ENCODE measurements at regions not wholly inside any gene's neighbourhood (a gene's known extent, or its start where the extent isn't known, plus 50 kb on each side); places are given as distances from the start of the nearest gene placed in this dataset.
A peak's percentile ranks its signal among the peaks of the same experiment; 100 is the strongest.
"Not testable (repeated sequence)": the region's sequence is repeated elsewhere in the genome, so short reads cannot be mapped to it uniquely, and the experiment has no call there.

DNA sequence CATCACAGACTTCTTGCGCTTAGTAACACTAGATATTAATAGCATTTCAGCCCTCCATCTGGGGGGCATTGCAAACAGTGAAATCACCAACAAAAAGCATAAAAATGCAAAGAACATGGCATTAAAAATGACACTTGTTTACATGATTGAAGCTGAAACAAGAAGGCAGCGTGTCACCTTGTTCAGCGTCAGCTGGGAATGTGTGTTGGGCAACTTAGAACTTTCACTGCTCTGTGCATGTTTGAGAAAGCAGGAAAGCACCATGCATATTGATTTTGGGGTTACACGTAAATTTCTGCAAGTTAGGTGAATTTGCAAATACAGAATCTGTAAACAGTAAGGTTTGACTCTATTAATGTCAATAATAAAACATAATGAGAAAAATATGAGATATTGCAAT is 162.9 kb downstream of the SOX4 start:
- H3K36me3 ChIP-seq (ENCODE audit: insufficient read depth, low read length): peaks cover 28% of the 10 kb centered on the region
- H3K9ac ChIP-seq (ENCODE audit: low read depth, low read length): no peak overlapping the region
- no peaks in the 10 kb centered on the region for H3K9me3 ChIP-seq (ENCODE audit: insufficient read depth, low read depth, low read length)
- H3K27ac ChIP-seq (ENCODE audit: low read depth, low read length): no peak overlapping the region
- 95% methylated on average over 4 of the region's 4 CpGs for WGBS
- H3K27me3 ChIP-seq (ENCODE audit: insufficient read depth, low read length): no peaks in the 10 kb centered on the region
- no peak overlapping the region for H3K4me3 ChIP-seq (ENCODE audit: low read length)
- H3K4me1 ChIP-seq (ENCODE audit: insufficient read depth, low read length): peaks cover 29% of the 10 kb centered on the region

DNA sequence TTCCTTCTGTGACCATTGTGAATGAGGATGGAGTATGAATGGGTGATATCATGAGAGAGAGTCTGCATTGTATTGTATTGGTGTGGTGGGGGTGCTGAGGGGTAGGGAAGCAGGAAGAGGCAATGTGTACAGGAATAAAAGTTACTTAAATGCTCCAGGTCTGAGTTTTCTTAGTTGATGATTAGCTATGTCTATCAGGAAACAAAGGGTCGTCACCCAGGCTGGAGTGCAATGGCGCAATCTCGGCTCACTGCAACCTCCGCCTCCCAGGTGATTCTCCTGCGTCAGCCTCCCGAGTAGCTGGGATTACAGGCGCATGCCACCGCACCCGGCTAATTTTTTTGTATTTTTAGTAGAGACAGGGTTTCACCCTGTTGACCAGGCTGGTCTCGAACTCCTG is 163.8 kb downstream of the SOX4 start:
- H3K4me1 ChIP-seq (ENCODE audit: insufficient read depth, low read length): peaks cover 20% of the 10 kb centered on the region
- H3K9ac ChIP-seq (ENCODE audit: low read depth, low read length); H3K4me3 ChIP-seq (ENCODE audit: low read length); H3K27ac ChIP-seq (ENCODE audit: low read depth, low read length); H3K9me3 ChIP-seq (ENCODE audit: insufficient read depth, low read depth, low read length); H3K27me3 ChIP-seq (ENCODE audit: insufficient read depth, low read length): not testable (repeated sequence)
- 98% methylated on average over 10 of the region's 10 CpGs for WGBS
- peaks cover 36% of the 10 kb centered on the region for H3K36me3 ChIP-seq (ENCODE audit: insufficient read depth, low read length)

DNA sequence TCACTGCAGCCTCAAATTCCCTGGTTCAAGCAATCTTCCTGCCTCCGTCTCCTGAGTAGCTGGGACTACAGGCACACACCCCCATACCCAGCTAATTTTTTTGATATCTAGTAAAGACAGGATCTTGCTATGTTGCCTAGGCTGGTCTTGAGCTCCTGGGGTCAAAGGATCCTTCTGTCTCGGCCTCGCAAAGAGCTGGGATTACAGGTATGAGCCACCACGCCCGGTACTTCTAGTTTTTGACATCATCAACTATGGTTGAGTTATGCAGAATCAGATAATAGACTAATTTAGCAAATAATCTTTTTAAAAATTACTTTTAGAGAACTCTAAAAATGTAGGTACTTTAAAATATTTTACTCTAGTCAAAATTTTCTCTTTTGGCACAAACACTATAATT is 166.2 kb downstream of the SOX4 start:
- Histone ChIP-seq H3K4me1 (ENCODE audit: insufficient read depth, low read length) (peaks cover 4% of the 10 kb centered on the region; the same call in 1 of the 2 replicates), H3K27ac (ENCODE audit: low read depth, low read length) (no peak overlapping the region), H3K36me3 (ENCODE audit: insufficient read depth, low read length) (peaks cover 36% of the 10 kb centered on the region), H3K9ac (ENCODE audit: low read depth, low read length) (no peak overlapping the region), H3K9me3 (ENCODE audit: insufficient read depth, low read depth, low read length) (no peaks in the 10 kb centered on the region), H3K4me3 (ENCODE audit: low read length) (no peak overlapping the region), H3K27me3 (ENCODE audit: insufficient read depth, low read length) (no peaks in the 10 kb centered on the region)
- WGBS: 100% methylated on average over 5 of the region's 5 CpGs

DNA sequence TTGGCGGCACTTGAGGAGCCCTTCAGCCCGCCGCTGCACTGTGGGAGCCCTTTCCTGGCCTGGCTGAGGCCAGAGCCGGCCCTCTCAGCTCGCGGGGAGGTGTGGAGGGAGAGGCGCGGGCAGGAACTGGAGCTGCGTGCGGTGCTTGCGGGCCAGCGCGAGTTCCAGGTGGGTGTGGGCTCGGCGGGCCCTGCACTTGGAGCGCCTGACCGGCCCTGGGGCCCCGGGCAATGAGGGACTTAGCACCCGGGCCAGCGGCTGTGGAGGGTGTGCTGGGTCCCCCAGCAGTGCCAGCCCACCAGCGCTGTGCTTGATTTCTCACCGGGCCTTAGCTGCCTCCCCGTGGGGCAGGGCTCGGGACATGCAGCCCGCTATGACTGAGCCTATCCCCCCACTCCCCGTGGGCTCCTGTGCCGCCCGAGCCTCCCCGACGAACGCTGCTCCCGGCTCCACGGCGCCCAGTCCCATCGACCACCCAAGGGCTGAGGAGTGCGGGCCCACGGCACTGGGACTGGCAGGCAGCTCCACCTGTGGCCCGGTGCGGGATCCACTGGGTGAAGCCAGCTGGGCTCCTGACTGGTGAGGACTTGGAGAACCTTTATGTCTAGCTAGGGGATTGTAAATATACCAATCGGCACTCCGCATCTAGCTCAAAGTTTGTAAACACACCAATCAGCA is 167.6 kb downstream of the SOX4 start:
- not testable (repeated sequence) for H3K4me3 ChIP-seq (ENCODE audit: low read length); H3K27me3 ChIP-seq (ENCODE audit: insufficient read depth, low read length); H3K9ac ChIP-seq (ENCODE audit: low read depth, low read length); H3K27ac ChIP-seq (ENCODE audit: low read depth, low read length); H3K9me3 ChIP-seq (ENCODE audit: insufficient read depth, low read depth, low read length); H3K4me1 ChIP-seq (ENCODE audit: insufficient read depth, low read length)
- H3K36me3 ChIP-seq (ENCODE audit: insufficient read depth, low read length): peaks cover 30% of the 10 kb centered on the region
- 93% methylated on average over 41 of the region's 41 CpGs for WGBS

DNA sequence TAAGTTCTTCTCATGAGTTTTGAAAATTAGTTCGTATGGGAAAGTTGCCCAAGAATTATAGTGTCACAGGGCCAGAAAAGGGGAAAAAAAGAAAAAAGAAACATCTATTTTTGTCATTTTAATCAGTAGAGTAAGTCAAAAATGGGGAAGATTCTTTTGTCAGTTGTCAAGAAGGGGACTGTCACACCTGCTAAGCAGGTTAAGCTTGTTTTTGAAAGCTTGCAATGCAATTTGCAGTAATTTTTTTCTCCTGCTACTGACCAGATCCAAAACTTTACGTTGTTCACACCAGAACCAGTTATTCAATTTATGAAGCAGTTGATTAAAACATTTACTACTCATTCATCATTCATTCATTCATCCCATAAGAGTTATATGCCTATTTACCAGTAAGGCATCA is 171.4 kb downstream of the SOX4 start:
- H3K4me3 ChIP-seq (ENCODE audit: low read length): no peak overlapping the region
- H3K27me3 ChIP-seq (ENCODE audit: insufficient read depth, low read length): no peaks in the 10 kb centered on the region
- no peak overlapping the region for H3K27ac ChIP-seq (ENCODE audit: low read depth, low read length)
- H3K4me1 ChIP-seq (ENCODE audit: insufficient read depth, low read length): peaks cover 30% of the 10 kb centered on the region
- 90% methylated on average over 2 of the region's 2 CpGs for WGBS
- no peak overlapping the region for H3K9ac ChIP-seq (ENCODE audit: low read depth, low read length)
- H3K9me3 ChIP-seq (ENCODE audit: insufficient read depth, low read depth, low read length): no peaks in the 10 kb centered on the region
- H3K36me3 ChIP-seq (ENCODE audit: insufficient read depth, low read length): peaks cover 16% of the 10 kb centered on the region; the same call in 1 of the 2 replicates

DNA sequence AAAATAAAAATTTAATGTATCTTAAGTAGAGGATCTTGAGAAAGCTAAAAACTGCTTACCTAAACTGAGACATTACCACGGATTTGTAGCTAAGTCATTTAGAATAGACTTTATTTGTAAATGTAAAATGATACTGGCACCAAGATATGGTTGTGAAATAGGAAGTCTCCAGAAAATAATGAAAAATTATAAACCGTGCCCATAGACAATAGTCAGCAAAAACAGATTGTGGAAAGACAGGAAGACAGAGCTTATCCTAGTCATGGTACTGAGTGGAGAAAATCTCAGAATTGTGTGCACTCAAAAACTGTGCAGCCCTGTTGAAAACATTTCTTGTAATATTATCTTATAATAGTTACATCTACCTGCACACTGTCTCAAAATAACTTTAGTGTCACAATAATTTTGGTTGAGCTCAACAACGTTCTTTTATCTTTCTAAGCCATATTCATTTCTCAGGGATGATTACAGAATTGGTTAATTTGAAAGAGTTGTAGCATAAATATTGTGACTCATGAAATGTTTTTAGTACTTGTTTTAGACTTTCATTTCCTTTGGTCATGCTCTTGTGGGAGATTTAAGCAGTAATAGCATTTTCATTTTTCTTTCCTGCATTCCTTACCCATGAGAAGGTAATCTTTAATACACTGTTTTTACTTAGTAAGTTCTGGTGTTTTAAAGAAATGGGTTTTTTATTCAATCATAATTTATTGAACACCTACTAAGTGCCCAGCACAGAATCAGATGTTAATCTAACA is 174.5 kb downstream of the SOX4 start:
- H3K9ac ChIP-seq (ENCODE audit: low read depth, low read length): no peak overlapping the region
- H3K4me3 ChIP-seq (ENCODE audit: low read length): no peak overlapping the region
- H3K4me1 ChIP-seq (ENCODE audit: insufficient read depth, low read length): peaks cover 57% of the 10 kb centered on the region
- WGBS: 100% methylated on average over 3 of the region's 3 CpGs
- no peaks in the 10 kb centered on the region for H3K27me3 ChIP-seq (ENCODE audit: insufficient read depth, low read length)
- no peaks in the 10 kb centered on the region for H3K9me3 ChIP-seq (ENCODE audit: insufficient read depth, low read depth, low read length)
- H3K36me3 ChIP-seq (ENCODE audit: insufficient read depth, low read length): no peaks in the 10 kb centered on the region
- peak overlapping the region; percentile 87 for H3K27ac ChIP-seq (ENCODE audit: low read depth, low read length)

DNA sequence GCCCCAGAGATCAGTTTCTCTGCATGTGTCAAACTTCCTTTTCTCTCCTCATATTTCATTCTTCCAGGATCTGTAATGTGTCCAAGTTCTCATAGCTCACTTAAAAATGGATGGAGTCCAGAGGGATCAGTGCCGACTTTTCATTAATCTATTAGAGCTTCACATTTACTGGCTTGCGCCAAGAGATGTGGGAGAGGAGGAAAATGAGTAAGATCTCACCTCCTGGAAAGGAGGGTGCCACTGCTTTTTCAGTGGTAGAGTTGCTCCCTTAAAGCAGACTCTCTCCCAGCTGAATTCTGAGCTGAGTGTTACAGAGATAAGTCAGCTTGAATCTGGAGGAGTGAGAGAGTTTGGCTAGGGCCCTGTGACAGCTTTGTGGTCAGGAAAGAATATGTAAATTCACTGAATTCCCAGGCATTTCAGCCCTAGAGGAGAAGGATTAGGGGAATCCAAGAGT is 175.9 kb downstream of the SOX4 start:
- H3K36me3 ChIP-seq (ENCODE audit: insufficient read depth, low read length): no peaks in the 10 kb centered on the region
- H3K9me3 ChIP-seq (ENCODE audit: insufficient read depth, low read depth, low read length): no peaks in the 10 kb centered on the region
- no peaks in the 10 kb centered on the region for H3K27me3 ChIP-seq (ENCODE audit: insufficient read depth, low read length)
- H3K4me3 ChIP-seq (ENCODE audit: low read length): no peak overlapping the region
- 68% methylated on average over 2 of the region's 2 CpGs for WGBS
- H3K4me1 ChIP-seq (ENCODE audit: insufficient read depth, low read length): peaks cover 64% of the 10 kb centered on the region
- peak overlapping the region; percentile 23; the same call in 1 of the 2 replicates for H3K9ac ChIP-seq (ENCODE audit: low read depth, low read length)
- H3K27ac ChIP-seq (ENCODE audit: low read depth, low read length): peak overlapping the region; percentile 87

DNA sequence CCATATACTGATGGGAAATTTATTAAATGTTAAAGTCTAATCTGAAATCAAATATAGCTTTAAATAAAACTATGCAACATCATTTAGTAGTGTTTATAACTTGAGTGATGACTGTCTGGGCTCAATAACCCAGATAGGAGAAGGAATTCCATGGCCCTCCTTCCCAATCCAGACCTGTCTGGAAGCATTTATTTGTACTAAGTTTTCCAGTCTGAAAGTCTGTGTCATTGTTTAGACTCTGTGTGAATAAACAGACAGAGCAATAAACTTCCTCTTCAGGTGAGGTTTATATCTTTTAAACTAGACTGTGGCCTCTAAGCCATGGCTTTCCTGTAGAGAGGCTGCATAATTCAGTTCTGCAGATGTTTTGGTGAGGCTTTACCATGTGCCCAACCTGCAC is 176.4 kb downstream of the SOX4 start:
- Histone ChIP-seq H3K27ac (ENCODE audit: low read depth, low read length) (peak overlapping the region; percentile 87), H3K9ac (ENCODE audit: low read depth, low read length) (no peak overlapping the region), H3K4me3 (ENCODE audit: low read length) (no peak overlapping the region), H3K4me1 (ENCODE audit: insufficient read depth, low read length) (peaks cover 65% of the 10 kb centered on the region), H3K27me3 (ENCODE audit: insufficient read depth, low read length) (no peaks in the 10 kb centered on the region), H3K36me3 (ENCODE audit: insufficient read depth, low read length) (no peaks in the 10 kb centered on the region), H3K9me3 (ENCODE audit: insufficient read depth, low read depth, low read length) (no peaks in the 10 kb centered on the region)

DNA sequence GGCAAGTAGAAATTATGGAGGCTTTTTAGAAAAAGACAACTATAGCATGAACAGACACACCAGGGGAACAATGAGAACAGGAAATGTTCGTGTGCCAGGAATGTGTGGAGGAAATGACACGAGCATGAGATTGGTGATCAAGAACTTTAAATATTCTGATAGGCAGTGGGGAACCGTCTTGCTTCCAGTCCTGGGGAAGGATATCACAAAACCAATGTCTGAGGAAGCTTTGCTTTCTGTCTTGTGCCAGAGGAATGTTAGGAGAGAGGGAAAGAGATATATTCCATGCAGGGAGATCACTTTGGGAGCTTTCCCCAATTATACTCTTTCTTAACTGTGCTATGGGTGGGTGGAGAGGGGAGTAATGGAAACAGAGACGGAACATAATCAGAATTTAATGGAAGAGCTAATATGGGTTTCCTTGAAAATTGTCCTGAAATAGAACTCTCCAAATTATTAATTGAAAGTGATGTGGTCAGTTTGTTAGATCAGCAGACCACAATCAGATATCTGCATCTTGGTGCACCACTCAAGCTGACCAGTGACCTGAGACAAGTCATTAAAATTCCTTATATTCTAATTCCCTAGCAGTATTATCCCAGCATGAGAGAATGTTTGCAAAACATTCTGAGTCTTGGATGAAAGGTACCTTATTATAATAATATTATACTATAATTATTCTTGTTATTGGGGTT is 178.2 kb downstream of the SOX4 start:
- peaks cover 72% of the 10 kb centered on the region for H3K4me1 ChIP-seq (ENCODE audit: insufficient read depth, low read length)
- H3K9ac ChIP-seq (ENCODE audit: low read depth, low read length): no peak overlapping the region
- WGBS: 58% methylated on average over 4 of the region's 4 CpGs
- 0 out of 2 replicates have a peak, but pooled peaks cover under 1% of the 10 kb centered on the region for H3K36me3 ChIP-seq (ENCODE audit: insufficient read depth, low read length)
- no peaks in the 10 kb centered on the region for H3K27me3 ChIP-seq (ENCODE audit: insufficient read depth, low read length)
- H3K27ac ChIP-seq (ENCODE audit: low read depth, low read length): peak overlapping the region; percentile 17
- no peak overlapping the region for H3K4me3 ChIP-seq (ENCODE audit: low read length)
- H3K9me3 ChIP-seq (ENCODE audit: insufficient read depth, low read depth, low read length): no peaks in the 10 kb centered on the region

DNA sequence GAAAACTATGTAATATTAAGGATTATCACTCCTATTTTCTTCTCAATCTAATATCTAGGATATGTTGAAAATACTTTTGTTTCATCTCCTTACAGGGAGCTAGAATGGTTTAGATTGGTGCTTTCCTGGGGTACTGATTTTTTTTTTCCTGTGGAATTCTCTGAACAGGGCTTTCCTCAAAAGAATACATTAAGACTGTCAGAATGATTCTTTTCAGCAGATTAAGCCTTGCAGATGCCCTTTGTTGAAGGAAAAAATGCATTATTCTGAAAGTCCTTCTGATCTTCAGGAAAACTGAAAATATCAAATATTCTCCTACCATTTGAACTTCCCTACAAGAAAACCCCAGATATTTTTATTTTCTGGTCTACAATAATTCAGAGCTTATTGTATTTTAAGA is 178.9 kb downstream of the SOX4 start:
- H3K36me3 ChIP-seq (ENCODE audit: insufficient read depth, low read length): peaks cover 3% of the 10 kb centered on the region; the same call in 1 of the 2 replicates
- no peaks in the 10 kb centered on the region for H3K9me3 ChIP-seq (ENCODE audit: insufficient read depth, low read depth, low read length)
- H3K27ac ChIP-seq (ENCODE audit: low read depth, low read length): peak overlapping the region; percentile 14
- no peaks in the 10 kb centered on the region for H3K27me3 ChIP-seq (ENCODE audit: insufficient read depth, low read length)
- H3K4me3 ChIP-seq (ENCODE audit: low read length): no peak overlapping the region
- H3K9ac ChIP-seq (ENCODE audit: low read depth, low read length): 0 out of 2 replicates have a peak overlapping the region, but pooled peaks have one; percentile 3
- peaks cover 70% of the 10 kb centered on the region for H3K4me1 ChIP-seq (ENCODE audit: insufficient read depth, low read length)
